Epithelial cell of proximal tubule (primary cell): ENCODE measurements at regions not wholly inside any gene's neighbourhood (a gene's known extent, or its start where the extent isn't known, plus 50 kb on each side); places are given as distances from the start of the nearest gene placed in this dataset.

Experiments
- DNase-seq: peaks from one replicate; pipeline ENCODE4 v3.0.0-alpha.2; 2011; ENCODE audit warnings: low read depth
- H3K4me3 ChIP-seq: 2 replicates; pipeline ENCODE4 v1.5.1; 2011; ENCODE audit warnings: low read depth, mild to moderate bottlenecking, low read length
- CTCF ChIP-seq: conservative IDR thresholded peaks from 2 replicates; pipeline ENCODE4 v1.5.1; 2012; ENCODE audit warnings: low read depth, mild to moderate bottlenecking, low read length

- no peak for DNase-seq
- no peak for TF ChIP-seq CTCF
- H3K4me3 ChIP-seq: no peak overlapping the region
These were observed 225.0 kb upstream of the NT5C1B start for GRCh38 chr2:18814387-18814786.

- DNase-seq: no peak
- no peak for TF ChIP-seq CTCF
- no peak overlapping the region for H3K4me3 ChIP-seq
These were observed 215.2 kb upstream of the NT5C1B start for GRCh38 chr2:18804536-18804935.

GRCh38 chr2:18803141-18803939, 214.0 kb upstream of the NT5C1B start:
- H3K4me3 ChIP-seq: no peak overlapping the region
- TF ChIP-seq CTCF: no peak
- no peak for DNase-seq

GRCh38 chr2:18800240-18800971, 211.0 kb upstream of the NT5C1B start:
- no peak for TF ChIP-seq CTCF
- no peak for DNase-seq
- no peak overlapping the region for H3K4me3 ChIP-seq

GRCh38 chr2:18799397-18799796, 210.0 kb upstream of the NT5C1B start:
- TF ChIP-seq CTCF: no peak
- no peak overlapping the region for H3K4me3 ChIP-seq
- DNase-seq: no peak

- no peak for TF ChIP-seq CTCF
- H3K4me3 ChIP-seq: no peak overlapping the region
- DNase-seq: no peak
These were observed 207.9 kb upstream of the NT5C1B start for GRCh38 chr2:18797133-18797845.
